Activated T-cell treated with anti-CD3 and anti-CD28 coated beads, Interleukin-2, amount 50 U/mL, for 1 hour (primary cell): ENCODE measurements at regions not wholly inside any gene's neighbourhood (a gene's known extent, or its start where the extent isn't known, plus 50 kb on each side); places are given as distances from the start of the nearest gene placed in this dataset.
"Not testable (repeated sequence)": the region's sequence is repeated elsewhere in the genome, so short reads cannot be mapped to it uniquely, and the experiment has no call there.

Experiments used
- DNase-seq: peaks from one replicate; pipeline ENCODE4 v3.0.0-alpha.2; 2020

DNA sequence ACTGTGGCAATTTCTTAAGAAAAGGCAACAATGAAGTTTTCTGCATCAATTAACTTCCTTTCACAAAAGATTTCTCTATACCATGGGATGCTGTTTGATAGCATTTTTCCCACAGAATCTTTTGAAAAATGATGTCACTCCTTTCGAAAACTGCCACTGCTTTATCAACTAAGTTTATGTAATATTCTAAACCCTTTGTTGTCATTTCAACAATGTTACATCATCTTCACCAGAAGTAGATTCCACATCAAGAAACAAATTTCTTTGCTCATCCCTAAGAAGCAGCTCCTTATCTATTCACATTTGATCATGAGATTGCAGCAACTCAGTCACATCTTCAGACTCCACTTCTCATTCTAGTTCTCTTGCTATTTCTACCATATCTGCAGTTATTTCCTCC is 116.1 kb upstream of the KCND3 start:
- DNase-seq = no peak

DNA sequence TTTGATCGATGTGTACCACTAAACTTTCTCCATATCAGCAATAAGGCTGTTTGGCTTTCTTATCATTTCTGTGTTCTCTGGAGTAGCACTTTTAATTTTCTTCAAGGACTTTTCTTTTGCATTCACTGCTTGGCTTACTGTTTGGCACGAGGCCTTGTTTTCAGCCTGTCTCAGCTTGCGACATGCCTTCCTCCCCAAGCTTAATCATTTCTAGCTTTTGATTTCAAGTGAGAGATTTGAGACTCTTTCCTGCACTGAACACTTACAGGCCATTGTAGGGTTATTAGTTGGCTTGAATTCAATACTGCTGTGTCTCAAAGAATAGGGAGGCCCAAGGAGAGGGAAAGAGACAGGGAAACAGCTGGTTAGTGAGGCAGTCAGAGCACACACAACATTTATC is 120.6 kb upstream of the KCND3 start:
- no peak for DNase-seq

DNA sequence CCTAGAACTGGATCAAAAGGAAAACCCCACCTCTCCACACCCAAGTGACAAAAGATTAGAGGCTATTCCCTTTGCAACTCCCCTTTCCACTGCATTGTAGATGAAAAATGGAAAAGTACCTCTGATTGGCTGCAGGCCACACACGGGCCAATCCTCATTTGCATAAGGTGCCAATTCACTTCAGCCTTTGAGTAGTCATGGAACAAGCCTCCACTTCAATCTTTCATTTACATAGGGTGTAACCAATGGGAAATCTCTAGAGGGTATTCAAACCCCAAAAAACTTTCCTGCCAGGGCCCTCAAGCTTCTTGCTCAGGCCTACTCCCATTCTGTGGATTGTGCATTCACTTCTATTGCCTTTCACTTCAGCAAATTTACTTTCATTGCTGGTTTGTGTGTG is 122.3 kb upstream of the KCND3 start:
- DNase-seq = no peak

DNA sequence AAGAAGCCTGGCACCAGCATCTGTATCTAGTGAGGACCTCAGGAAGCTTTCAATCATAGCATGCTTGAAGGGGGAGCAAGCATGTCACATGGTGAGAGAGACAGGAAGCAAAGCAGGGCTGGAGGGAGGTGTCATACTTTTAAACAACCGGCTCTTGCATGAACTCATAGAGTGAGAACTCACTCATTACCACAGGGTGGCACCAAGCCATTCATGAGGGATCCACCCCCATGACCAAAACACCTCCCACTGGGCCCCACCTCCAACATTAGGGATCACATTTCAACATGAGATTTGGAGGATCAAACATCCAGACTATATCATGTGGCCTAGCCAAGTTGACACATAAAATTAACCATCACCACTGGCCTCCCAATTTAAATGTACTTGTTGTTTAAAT is 125.1 kb upstream of the KCND3 start:
- no peak for DNase-seq

DNA sequence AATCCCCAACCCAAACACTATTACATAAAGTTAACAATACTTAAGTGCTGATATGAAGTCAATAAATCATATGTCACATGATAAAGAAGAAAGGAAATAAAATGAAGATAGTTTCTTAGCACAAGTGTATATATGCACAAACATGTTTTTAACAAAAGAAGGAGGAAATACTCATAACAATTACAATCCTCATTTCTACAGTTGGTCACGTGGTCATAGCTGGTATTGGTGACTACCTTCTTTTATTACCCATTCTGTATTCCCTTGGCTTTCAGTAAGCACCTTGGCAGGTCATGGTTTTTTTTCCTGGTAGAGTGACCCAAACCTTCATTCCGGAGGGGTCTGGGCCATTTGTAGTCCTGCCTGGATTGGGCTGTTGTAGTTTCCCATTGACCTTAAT is 137.1 kb upstream of the KCND3 start:
- no peak for DNase-seq

DNA sequence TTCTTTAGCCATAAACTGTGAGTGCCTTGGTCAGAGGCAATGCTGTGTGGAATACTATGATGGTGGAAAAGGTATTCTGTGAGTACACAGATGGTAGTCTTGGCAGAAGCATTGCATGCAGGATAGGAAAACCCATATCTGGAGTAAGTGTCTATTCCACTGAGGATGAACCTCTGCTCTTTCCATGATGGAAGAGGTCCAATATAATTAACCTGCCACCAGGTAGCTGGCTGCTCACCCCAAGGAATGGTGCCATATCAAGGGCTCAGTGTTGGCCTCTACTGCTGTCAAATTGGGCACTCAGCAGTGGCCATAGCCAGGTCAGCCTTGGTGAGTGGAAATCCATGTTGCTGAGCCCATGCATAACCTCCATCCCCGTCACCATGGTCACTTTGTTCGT is 138.1 kb upstream of the KCND3 start:
- not testable (repeated sequence) for DNase-seq

DNA sequence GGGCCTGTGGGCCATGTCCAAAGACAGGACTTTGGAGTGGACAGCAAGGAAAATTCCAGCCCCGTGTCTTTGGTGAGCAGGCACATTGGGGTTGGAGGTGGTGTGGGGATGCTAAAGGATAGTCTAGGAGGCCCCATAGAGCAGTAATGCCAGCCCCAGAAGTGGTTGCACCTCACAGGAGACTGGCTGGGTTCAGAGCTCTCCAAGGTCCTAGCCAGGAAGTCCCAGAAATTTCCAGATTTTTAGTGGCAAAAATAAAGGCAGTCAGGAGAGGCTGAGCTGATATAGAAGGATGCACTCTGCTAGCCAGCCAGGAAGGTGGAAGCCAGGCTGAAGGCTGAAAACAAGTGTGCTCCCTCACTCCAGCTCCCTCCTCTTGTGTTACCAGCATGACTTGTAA is 144.0 kb upstream of the KCND3 start:
- DNase-seq = no peak

DNA sequence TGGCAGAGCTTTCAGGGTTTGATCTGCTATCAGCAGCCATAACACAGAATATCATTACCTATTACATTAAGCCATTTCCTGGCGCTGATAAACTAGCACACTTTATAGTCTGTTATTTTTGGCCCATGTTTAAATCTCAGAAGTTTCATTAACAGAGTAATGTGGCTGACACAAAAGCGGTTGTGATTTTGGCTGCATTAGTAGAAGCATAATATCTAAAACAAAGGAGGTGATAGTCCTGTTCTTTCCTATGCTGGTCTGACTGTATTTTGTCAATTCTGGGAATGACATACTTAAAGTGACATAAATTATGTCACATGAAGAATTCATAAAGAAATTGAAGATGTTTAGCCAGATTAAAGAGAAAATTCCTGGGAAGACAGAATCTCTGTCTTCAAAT is 151.3 kb upstream of the KCND3 start:
- no peak for DNase-seq

DNA sequence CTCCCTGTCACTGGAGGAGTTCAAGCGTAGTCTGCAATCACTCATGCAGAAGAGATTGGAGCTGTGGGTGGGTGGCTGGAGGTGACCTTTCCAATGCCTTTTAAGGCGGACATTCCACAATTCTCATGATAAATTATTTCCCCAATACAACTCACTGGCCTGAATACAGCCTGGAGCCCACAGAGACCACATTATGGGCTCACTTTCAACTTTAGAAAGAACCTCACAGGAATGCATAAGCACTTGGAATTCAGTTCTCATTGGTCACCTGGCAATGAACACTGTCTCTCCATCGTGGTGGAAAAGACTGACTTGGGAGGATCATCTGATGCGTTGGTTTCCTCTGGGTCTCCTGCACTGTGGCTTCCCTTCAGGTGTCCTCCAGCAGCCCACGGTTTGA is 151.8 kb upstream of the KCND3 start:
- DNase-seq = no peak

DNA sequence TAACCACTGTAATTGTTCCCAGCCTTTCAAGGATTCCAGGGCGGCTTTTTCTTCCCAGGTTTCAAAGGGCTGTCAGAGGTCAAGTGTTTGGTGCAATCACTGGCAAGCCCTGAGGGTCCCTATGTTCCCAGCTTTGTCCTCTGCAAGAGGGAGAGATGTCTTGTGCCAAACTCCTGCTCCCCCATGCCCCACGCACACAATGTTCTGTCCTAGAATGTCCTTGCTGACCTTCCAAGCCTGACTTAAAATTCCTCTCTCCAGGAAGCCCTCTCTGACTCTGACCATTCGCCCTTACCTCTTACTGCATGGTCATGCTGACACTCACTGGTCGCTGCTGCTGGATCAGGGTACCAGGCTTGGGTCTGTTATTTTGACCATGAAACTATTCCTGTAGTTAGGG is 152.5 kb upstream of the KCND3 start:
- DNase-seq = no peak

DNA sequence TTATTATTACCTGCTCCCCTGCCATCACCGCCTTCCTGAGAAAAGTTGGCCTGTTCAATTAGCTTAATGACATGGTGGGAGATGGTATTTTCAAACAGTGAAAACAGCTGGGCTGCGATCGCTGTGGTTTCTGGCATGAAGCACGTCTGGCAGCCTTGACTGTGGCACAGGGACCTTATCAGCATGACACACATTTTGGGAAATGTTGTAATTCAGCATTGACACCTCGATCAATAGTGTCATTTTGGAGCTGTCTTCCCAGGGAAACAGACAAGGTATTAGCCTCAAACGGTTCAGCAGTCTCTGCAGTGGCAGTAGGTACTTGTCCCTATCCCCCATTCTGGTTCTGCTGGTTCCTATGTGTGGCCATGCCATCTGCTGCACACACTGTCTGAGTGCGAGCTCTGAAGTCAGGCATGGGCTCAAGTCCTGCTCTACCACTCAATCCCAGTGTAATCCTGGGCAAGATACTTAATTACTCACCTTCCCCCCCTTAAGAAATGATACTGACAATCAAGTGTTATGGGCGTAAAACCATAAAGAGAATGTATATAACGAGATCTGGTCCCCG is 154.5 kb upstream of the KCND3 start:
- DNase-seq = no peak

DNA sequence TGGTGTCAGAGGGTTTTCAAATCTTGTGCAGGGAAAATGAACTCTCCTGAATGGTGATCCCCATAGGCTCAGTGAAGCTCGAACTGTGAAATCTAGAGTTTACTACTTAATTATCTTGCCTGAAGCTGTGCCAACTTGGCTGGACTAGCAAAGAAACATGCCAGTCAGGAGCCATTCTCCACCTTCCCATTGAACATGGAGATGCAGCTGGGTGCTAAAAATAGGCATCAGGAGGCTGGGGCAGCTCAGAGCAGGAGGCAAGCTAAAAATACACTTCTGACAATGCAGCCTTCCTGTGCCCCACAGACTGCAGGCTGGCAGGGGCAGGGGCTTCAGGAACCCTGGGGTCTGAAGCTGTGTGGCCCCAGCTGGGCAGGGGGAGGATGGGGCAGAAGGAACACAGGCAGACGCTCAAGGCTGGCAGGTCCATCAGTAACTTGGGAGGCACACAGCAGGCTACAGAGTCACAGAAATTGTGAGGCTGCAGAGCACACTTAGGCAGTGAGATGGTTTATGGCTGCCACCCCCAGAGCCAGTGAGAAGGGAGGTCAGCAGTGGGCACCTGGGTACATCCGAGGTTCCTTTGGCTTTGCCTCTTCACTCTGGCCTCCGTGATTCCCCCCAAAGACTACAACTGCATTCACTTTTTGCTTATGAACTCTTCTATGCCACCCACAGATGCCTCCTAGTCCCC is 155.4 kb upstream of the KCND3 start:
- DNase-seq = no peak

DNA sequence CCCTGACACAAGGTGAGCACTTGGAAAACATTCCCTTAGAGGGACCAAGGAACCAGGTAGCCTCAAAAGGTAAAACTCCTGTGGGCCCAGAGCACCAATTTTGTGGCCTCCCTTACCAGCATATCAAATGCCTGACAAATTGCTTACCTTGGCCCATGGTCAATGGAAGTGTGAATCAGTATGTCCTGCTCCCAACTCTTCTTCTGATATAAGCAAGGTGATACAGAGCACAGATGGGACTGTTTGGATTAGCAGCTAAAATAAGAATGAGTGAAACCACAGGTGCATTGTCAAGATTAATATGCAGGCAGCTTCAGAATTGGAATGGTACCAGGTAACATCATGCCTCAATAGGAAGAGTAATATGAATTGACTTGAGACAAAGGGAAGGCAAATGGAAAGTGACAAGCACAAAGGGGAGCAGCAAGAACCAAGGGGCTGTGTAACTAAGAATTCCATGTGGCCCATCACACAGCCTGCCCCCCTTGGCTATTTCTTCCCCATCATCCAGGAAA is 156.8 kb upstream of the KCND3 start:
- DNase-seq = no peak

DNA sequence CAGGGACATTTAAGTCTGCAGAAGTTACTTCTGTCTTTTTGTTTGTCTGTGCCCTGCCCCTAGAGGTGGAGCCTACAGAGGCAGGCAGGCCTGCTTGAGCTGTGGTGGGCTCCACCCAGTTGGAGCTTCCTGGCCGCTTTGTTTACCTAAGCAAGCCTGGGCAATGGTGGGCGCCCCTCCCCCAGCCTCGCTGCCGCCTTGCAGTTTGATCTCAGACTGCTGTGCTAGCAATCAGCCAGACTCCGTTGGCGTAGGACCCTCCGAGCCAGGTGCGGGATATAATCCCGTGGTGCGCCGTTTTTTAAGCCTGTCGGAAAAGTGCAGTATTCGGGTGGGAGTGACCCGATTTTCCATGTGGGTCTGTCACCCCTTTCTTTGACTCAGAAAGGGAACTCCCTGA is 170.7 kb upstream of the KCND3 start:
- not testable (repeated sequence) for DNase-seq

DNA sequence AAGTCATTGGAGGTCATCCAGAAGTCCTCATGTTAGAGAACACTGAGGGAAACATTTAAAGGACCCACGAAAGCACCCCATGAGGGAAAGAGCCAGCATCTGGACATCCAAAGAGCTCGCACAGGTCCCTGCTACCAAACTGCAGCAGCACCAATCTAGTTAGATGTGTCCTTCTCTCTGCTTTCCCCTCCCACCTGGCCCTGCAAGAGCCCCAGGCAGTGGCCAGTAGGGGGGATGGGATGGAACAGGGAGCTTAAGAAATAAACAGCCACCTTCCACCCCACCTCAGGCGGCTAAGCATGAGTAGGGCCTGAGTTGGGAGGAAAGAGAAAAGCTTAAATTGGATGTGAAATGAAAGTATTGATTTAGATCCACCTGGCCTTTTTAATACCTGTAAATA is 175.9 kb upstream of the KCND3 start:
- DNase-seq = no peak

DNA sequence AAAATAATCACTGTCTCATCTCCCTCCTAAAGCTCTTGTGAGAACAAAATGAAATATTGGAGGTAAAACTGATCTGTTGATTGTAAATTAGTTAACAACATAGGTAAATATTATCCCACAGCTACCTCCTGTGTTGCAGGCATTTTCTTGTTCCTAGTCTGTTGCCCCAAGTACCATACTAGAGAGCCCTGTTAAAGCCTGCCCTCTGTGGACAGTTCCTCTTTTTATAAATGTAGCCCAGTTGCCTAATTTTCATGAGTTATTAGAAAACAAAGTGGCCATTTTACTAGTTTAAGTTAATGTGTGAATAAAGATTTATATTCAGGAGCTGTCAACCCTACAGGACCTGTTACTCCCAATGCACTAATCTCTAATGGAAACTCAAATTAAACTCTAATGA is 180.0 kb upstream of the KCND3 start:
- no peak for DNase-seq

DNA sequence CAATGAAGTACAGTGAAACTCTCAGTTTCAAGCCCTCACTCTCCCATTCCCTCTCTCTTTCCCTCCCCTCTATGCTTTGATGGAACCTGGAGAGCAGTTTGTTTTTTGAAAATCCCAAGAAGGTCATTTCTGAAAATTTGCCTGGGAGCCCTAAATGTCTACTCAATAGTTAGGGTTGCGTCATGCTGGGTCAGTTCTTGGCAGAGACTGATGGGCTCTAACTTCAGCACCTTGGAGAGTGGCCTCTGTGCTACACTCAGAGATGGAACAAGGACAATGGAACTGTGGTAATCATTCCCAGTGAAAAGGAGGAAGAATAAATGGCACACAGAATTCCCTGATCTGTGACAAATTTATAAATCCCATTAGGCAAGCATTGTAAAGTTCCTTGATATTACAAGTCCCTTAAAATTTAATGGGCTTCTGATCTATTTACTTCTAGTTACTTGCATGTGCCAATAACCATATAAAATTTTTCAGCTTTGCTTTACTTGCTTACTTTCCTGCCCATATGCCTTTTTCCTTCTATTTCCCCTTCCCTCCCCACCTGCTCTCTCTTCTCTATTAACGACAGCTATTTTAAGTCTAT is 182.9 kb upstream of the KCND3 start:
- no peak for DNase-seq

DNA sequence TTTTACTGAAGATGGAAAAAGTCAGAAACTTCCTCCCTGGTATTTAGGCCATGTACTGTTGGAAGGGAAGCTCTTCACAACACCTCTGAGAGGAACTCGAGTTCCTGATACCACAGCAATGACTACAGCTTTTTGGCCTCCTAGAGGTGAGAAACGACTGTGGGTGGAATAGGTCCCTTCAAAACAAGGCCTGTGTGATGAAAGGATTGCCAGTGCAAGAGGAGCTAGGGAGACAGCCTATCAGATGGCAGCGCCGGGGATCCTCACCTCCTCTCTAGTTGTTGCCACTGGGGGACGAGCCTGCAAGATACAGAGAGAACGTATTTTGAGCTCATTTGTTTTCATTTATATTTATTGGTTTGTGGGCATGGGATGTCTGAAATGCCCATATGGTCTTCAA is 187.8 kb upstream of the KCND3 start:
- DNase-seq = no peak

DNA sequence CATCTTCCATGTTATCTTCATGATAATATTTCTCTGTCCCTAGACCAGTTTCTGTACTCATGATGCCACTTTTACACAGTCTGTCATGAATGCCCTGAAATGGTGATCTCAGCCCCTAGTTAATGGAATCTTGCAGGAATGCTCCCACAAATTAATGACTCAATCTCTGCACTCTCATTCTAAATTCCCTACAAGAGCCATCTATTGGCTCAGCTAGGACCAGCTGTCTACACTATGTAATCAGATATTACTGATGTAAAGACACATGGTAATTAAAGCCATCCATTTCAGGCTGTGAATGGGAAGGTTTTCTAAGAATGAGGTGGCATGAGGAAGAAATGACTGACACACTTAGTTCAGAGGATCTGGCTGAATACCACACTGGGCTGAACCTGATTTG is 199.1 kb upstream of the KCND3 start:
- DNase-seq = no peak

DNA sequence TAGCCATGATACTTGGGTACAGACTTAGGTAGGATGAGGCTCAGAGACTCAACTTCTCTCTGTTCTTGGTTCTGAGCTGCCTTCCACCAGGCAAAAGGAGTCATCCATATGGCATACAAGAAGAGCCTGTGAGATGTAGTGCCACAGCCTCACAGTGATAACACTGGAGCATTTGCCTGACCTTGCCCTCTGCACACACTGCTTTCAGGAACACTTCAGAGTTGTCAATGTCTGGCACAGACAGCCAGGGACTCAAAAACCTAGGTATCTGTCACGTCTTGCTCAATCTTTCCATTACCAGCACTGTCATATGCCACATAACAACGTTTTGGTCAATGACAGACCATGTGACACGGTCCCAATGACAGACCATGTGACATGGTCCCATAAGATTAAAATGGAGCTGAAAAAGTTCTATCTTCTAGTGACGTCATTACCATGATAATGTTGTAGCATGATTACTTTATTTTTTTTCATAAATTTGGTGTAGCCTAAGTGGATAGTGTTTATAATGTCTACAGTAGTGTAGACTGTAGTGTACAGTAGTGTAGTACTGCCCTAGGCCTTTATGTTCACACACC is 199.9 kb upstream of the CTTNBP2NL start:
- no peak for DNase-seq

DNA sequence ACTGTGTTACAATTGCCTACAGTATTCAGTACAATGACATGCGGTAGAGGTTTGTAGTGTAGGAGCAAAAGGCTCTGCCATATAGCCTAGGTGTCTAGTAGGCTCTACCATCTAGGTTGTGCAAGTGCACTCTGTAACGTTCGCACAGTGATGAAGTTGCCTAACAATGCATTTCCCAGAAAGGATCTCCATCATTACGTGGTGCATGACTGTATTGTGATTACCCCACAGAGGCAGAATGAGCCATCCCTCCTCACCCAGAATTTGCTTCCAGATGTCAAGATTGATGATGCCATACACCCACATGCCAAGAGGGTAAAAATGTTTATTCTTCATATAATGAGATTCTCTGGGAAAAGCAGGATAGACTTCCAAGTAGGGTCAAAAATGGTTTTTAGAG is 199.3 kb upstream of the CTTNBP2NL start:
- DNase-seq = no peak

DNA sequence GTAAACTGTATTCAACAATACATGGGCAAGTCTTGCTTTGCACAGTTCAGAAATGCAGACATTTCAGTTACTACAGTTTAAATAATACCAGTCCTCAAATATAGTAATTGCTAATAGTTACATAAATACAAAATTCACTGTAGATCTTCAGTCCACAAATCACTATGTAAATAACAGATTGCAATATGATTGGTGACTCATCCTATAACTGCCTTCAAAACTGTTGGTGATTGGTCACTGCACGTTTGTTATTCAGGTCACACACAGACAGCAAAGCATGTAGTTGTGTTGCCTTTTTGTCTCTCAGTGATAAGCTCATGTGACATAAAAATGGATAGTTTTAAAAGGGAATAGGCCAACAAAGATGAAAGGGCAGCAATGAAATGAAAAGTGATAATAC is 186.5 kb upstream of the CTTNBP2NL start:
- DNase-seq = no peak

DNA sequence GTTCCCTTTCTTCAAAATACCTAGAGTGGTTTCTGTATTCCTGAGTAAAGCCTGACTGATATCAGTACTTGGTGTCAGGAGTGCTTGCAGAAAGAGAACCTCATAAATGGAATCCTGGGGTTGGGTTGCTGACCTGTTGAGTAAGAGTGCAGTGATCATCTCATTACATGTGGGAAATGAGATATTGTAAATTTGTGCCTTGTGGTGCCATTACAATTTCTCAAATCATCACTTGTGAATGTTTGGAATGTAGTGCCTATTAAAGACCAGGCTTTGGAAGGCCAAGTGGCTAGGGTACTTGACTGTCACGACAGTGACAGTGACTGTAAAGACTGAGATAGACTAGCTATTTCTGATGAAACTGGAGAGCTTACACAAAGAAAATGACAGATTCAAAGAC is 176.7 kb upstream of the CTTNBP2NL start:
- no peak for DNase-seq

DNA sequence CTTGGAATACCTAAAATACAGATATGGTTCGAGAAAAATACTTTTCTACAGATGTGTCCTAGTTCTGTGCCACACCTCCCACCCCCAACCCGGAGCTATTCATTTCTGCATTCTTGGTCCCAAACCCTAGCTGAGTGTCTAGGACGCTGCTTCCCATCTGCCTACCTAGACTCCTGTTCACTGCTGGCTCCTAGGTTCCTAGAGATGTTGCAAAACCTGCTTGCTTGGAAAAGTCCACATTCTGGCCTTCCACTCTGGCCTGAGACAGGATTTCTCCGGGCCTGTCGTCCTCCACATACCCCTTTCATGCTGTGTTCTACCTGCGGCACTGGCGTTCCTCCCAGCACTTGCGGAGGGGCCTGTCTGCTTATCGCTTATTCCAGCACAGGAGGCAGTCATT is 165.8 kb upstream of the CTTNBP2NL start:
- no peak for DNase-seq
